Mucosa of rectum (tissue), 2 donors: ENCODE measurements at regions not wholly inside any gene's neighbourhood (a gene's known extent, or its start where the extent isn't known, plus 50 kb on each side); places are given as distances from the start of the nearest gene placed in this dataset.
"Not testable (repeated sequence)": the region's sequence is repeated elsewhere in the genome, so short reads cannot be mapped to it uniquely, and the experiment has no call there.

Experiments
- H3K27ac ChIP-seq, 2 donors: one replicate each; pipeline ENCODE4 v1.7.0; 2013; ENCODE audit warnings: inconsistent platforms in 2 of 2, low read depth in 2 of 2, low read length in 2 of 2
- H3K27me3 ChIP-seq, 2 donors: one replicate each; pipeline ENCODE4 v1.7.0; 2013; ENCODE audit warnings: low read length in 2 of 2; ENCODE audit not compliant: control insufficient read depth in 2 of 2, insufficient read depth in 2 of 2
- H3K36me3 ChIP-seq, 2 donors: one replicate each; pipeline ENCODE4 v1.7.0; 2013; ENCODE audit warnings: low read length in 2 of 2; ENCODE audit not compliant: control insufficient read depth in 2 of 2, insufficient read depth in 2 of 2
- H3K4me1 ChIP-seq, 2 donors: one replicate each; pipeline ENCODE4 v1.7.0; 2013; ENCODE audit warnings: low read length in 2 of 2, mild to moderate bottlenecking in 1 of 2; ENCODE audit not compliant: control insufficient read depth in 2 of 2, insufficient read depth in 2 of 2
- H3K4me3 ChIP-seq, 2 donors: one replicate each; pipeline ENCODE4 v1.7.0; 2013; ENCODE audit warnings: low read length in 2 of 2
- H3K9ac ChIP-seq, 2 donors: one replicate each; pipeline ENCODE4 v1.7.0; 2013; ENCODE audit warnings: low read length in 2 of 2, low read depth in 1 of 2, mild to moderate bottlenecking in 1 of 2
- H3K9me3 ChIP-seq, 2 donors: one replicate each; pipeline ENCODE4 v1.7.0; 2013; ENCODE audit warnings: low read length in 2 of 2; ENCODE audit not compliant: control insufficient read depth in 2 of 2
- donor health status: healthy.
- donor health status: Normal muscosa, but diverticular disease.

- no peaks in the 10 kb centered on the region for H3K4me1 ChIP-seq
- H3K36me3 ChIP-seq: no peaks in the 10 kb centered on the region
- no peak overlapping the region for H3K27ac ChIP-seq
- H3K9me3 ChIP-seq: no peaks in the 10 kb centered on the region
- H3K9ac ChIP-seq: no peak overlapping the region
- H3K4me3 ChIP-seq: no peak overlapping the region
- no peaks in the 10 kb centered on the region for H3K27me3 ChIP-seq
Measured at GRCh38 chr1:76687307-76688175, 179.7 kb upstream of the ST6GALNAC5 start.

DNA sequence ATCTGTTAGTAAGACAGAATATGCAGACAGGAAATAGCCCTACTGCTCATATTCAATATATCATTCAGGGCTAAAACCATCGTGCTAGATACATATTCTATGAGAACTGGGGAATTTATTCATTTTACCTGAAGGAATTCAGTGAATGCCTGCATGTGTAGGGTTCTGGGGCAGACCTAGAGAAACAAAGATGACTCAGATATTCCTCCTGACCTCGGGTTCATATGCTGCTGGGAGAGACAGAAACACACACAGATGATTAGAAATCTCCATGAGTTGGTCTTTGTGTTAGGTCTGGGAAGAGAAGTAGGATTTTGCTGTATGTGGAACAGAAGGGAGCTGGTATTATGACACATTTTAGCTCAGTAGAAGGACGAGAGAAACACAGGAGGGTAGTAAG lies 176.5 kb upstream of the ST6GALNAC5 start:
- no peak overlapping the region for H3K9ac ChIP-seq
- H3K27me3 ChIP-seq: no peaks in the 10 kb centered on the region
- no peaks in the 10 kb centered on the region for H3K4me1 ChIP-seq
- H3K36me3 ChIP-seq: no peaks in the 10 kb centered on the region
- H3K27ac ChIP-seq: no peak overlapping the region
- peaks cover 0 to 2% of the 10 kb centered on the region in 2 donors for H3K9me3 ChIP-seq
- H3K4me3 ChIP-seq: no peak overlapping the region

- no peaks in the 10 kb centered on the region for H3K36me3 ChIP-seq
- no peak overlapping the region for H3K9ac ChIP-seq
- H3K4me1 ChIP-seq: no peaks in the 10 kb centered on the region
- peaks cover 0 to 2% of the 10 kb centered on the region in 2 donors for H3K9me3 ChIP-seq
- H3K4me3 ChIP-seq: no peak overlapping the region
- no peaks in the 10 kb centered on the region for H3K27me3 ChIP-seq
- no peak overlapping the region for H3K27ac ChIP-seq
Measured at GRCh38 chr1:76695535-76695934, 171.7 kb upstream of the ST6GALNAC5 start.

GRCh38 chr1:76697361-76697760 lies 169.9 kb upstream of the ST6GALNAC5 start:
- no peaks in the 10 kb centered on the region for H3K4me1 ChIP-seq
- H3K27ac ChIP-seq: no peak overlapping the region
- H3K9ac ChIP-seq: no peak overlapping the region
- peaks cover 0 to 2% of the 10 kb centered on the region in 2 donors for H3K9me3 ChIP-seq
- H3K36me3 ChIP-seq: no peaks in the 10 kb centered on the region
- H3K4me3 ChIP-seq: no peak overlapping the region
- no peaks in the 10 kb centered on the region for H3K27me3 ChIP-seq

DNA sequence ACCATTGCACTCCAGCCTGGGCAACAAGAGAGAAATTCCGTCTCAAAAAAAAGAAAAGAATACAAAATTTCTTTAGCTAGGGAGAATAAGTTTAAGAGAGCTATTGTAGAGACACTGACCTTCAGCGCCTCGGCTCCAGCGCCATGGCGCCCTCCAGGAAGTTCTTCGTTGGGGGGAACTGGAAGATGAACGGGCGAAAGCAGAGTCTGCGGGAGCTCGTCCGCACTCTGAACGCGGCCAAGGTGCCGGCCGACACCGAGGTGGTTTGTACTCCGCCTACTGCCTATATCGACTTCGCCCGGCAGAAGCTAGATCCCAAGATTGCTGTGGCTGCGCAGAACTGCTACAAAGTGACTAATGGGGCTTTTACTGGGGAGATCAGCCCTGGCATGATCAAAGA lies 167.6 kb upstream of the ST6GALNAC5 start:
- H3K27ac ChIP-seq, H3K4me3 ChIP-seq, H3K36me3 ChIP-seq, H3K9ac ChIP-seq, H3K27me3 ChIP-seq, H3K9me3 ChIP-seq, H3K4me1 ChIP-seq: not testable (repeated sequence)

DNA sequence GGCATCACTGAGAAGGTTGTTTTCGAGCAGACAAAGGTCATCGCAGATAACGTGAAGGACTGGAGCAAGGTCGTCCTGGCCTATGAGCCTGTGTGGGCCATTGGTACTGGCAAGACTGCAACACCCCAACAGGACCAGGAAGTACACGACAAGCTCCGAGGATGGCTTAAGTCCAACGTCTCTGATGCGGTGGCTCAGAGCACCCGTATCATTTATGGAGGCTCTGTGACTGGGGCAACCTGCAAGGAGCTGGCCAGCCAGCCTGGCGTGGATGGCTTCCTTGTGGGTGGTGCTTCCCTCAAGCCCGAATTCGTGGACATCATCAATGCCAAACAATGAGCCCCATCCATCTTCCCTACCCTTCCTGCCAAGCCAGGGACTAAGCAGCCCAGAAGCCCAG lies 167.1 kb upstream of the ST6GALNAC5 start:
- H3K9me3 ChIP-seq, H3K27me3 ChIP-seq, H3K4me1 ChIP-seq, H3K36me3 ChIP-seq, H3K27ac ChIP-seq, H3K9ac ChIP-seq, H3K4me3 ChIP-seq: not testable (repeated sequence)

DNA sequence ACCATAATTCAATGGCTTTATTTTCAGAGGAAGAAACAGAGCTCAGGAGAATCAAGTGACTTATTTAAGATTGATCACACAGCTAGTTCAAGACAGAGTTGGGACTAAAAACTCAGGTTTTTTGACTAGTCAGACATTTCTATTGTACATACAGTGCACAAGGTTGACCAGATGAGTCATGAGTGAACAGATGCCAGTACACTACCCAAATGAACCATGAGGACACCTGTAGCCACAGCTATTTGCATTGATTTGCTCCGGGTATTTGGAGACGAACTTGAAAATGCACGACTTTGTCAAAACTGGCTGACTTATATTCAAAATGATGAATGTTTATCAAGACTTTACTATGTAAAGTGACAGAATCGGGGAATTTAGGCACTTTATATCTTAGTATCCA lies 161.7 kb upstream of the ST6GALNAC5 start:
- no peaks in the 10 kb centered on the region for H3K9me3 ChIP-seq
- H3K36me3 ChIP-seq: no peaks in the 10 kb centered on the region
- no peaks in the 10 kb centered on the region for H3K27me3 ChIP-seq
- H3K9ac ChIP-seq: no peak overlapping the region
- no peak overlapping the region for H3K4me3 ChIP-seq
- no peaks in the 10 kb centered on the region for H3K4me1 ChIP-seq
- no peak overlapping the region for H3K27ac ChIP-seq

GRCh38 chr1:76713535-76713934 lies 153.7 kb upstream of the ST6GALNAC5 start:
- no peaks in the 10 kb centered on the region for H3K4me1 ChIP-seq
- no peaks in the 10 kb centered on the region for H3K9me3 ChIP-seq
- no peaks in the 10 kb centered on the region for H3K27me3 ChIP-seq
- no peak overlapping the region for H3K27ac ChIP-seq
- H3K36me3 ChIP-seq: no peaks in the 10 kb centered on the region
- no peak overlapping the region for H3K4me3 ChIP-seq
- H3K9ac ChIP-seq: no peak overlapping the region

GRCh38 chr1:76715474-76715873 lies 151.8 kb upstream of the ST6GALNAC5 start:
- Histone ChIP-seq H3K27ac (no peak overlapping the region), H3K27me3 (no peaks in the 10 kb centered on the region), H3K9me3 (no peaks in the 10 kb centered on the region), H3K4me3 (no peak overlapping the region), H3K4me1 (no peaks in the 10 kb centered on the region), H3K9ac (no peak overlapping the region), H3K36me3 (no peaks in the 10 kb centered on the region)

- Histone ChIP-seq H3K27ac (no peak overlapping the region), H3K9me3 (no peaks in the 10 kb centered on the region), H3K27me3 (no peaks in the 10 kb centered on the region), H3K36me3 (no peaks in the 10 kb centered on the region), H3K4me3 (no peak overlapping the region), H3K4me1 (no peaks in the 10 kb centered on the region), H3K9ac (no peak overlapping the region)
Measured at GRCh38 chr1:76723949-76724348, 143.3 kb upstream of the ST6GALNAC5 start.
